KMS-11 (cell line): ENCODE measurements at regions not wholly inside any gene's neighbourhood (a gene's known extent, or its start where the extent isn't known, plus 50 kb on each side); places are given as distances from the start of the nearest gene placed in this dataset.

ENCODE experiments used
- H2AFZ ChIP-seq: fragments of 200-600 bp; sonication (generic); 2 replicates; pipeline ENCODE4 v1.6.1; 2016; ENCODE audit warnings: antibody characterized with exemption, mixed run types, low read depth
- H3K27ac ChIP-seq: fragments of 200-600 bp; sonication (generic); 2 replicates; pipeline ENCODE4 v1.6.1; 2016; ENCODE audit warnings: mild to moderate bottlenecking, mixed run types
- H3K27me3 ChIP-seq: fragments of 200-600 bp; sonication (generic); 2 replicates; pipeline ENCODE4 v1.6.1; 2017; ENCODE audit warnings: mild to moderate bottlenecking, low read depth, mixed run types, moderate library complexity; ENCODE audit not compliant: insufficient read depth
- H3K36me3 ChIP-seq: fragments of 200-600 bp; sonication (generic); 2 replicates; pipeline ENCODE4 v1.6.1; 2017; ENCODE audit warnings: mild to moderate bottlenecking, mixed run types; ENCODE audit not compliant: insufficient read depth
- H3K4me1 ChIP-seq: fragments of 200-600 bp; sonication (generic); 2 replicates; pipeline ENCODE4 v1.6.1; 2016; ENCODE audit warnings: mild to moderate bottlenecking, low read depth, mixed run types; ENCODE audit not compliant: poor library complexity, severe bottlenecking
- H3K4me2 ChIP-seq: fragments of 200-600 bp; sonication (generic); 2 replicates; pipeline ENCODE4 v1.7.0; 2016; ENCODE audit warnings: mild to moderate bottlenecking, mixed run types
- H3K4me3 ChIP-seq: fragments of 200-600 bp; sonication (generic); IDR thresholded peaks from 2 replicates; pipeline ENCODE4 v1.6.1; 2017; ENCODE audit warnings: low read depth, low read length, mixed read lengths; ENCODE audit not compliant: insufficient read depth
- H3K79me2 ChIP-seq: fragments of 200-600 bp; sonication (generic); 2 replicates; pipeline ENCODE4 v1.6.1; 2016; ENCODE audit warnings: low read depth, mixed run types; ENCODE audit not compliant: insufficient read depth
- H3K9ac ChIP-seq: fragments of 200-600 bp; sonication (generic); 2 replicates; pipeline ENCODE4 v1.6.1; 2016; ENCODE audit warnings: mild to moderate bottlenecking, mixed run types
- H4K20me1 ChIP-seq: fragments of 200-600 bp; sonication (generic); 2 replicates; pipeline ENCODE4 v1.6.1; 2016; ENCODE audit warnings: mild to moderate bottlenecking, mixed run types; ENCODE audit not compliant: insufficient read depth
- CTCF ChIP-seq: fragments of 200-600 bp; sonication (generic); conservative IDR thresholded peaks from 2 replicates; pipeline ENCODE4 v1.6.1; 2017; ENCODE audit warnings: low read depth, mild to moderate bottlenecking, antibody characterized with exemption, low read length, moderate library complexity, mixed read lengths

- no peak overlapping the region for H2AFZ ChIP-seq
- no peak overlapping the region for H3K9ac ChIP-seq
- no peaks in the 10 kb centered on the region for H3K36me3 ChIP-seq
Measured at GRCh38 chr10:65544756-65545155, 1381.1 kb upstream of the LRRTM3 start.

GRCh38 chr10:65548001-65548400 is 1377.8 kb upstream of the LRRTM3 start:
- H3K79me2 ChIP-seq: no peaks in the 10 kb centered on the region
- no peaks in the 10 kb centered on the region for H3K27me3 ChIP-seq
- no peak for TF ChIP-seq CTCF
- no peak overlapping the region for H3K9ac ChIP-seq
- H2AFZ ChIP-seq: no peak overlapping the region
- no peak overlapping the region for H3K27ac ChIP-seq
- H3K36me3 ChIP-seq: no peaks in the 10 kb centered on the region
- no peaks in the 10 kb centered on the region for H3K4me1 ChIP-seq
- no peaks in the 10 kb centered on the region for H4K20me1 ChIP-seq
- H3K4me3 ChIP-seq: no peak overlapping the region
- no peak overlapping the region for H3K4me2 ChIP-seq

More at GRCh38 chr10:65544756-65545155, 1381.1 kb upstream of the LRRTM3 start:
- H3K27ac ChIP-seq: no peak overlapping the region
- no peaks in the 10 kb centered on the region for H3K27me3 ChIP-seq
- H4K20me1 ChIP-seq: no peaks in the 10 kb centered on the region
- no peaks in the 10 kb centered on the region for H3K79me2 ChIP-seq
- H3K4me3 ChIP-seq: no peak overlapping the region
- TF ChIP-seq CTCF: no peak
- H3K4me1 ChIP-seq: no peaks in the 10 kb centered on the region
- H3K4me2 ChIP-seq: no peak overlapping the region

GRCh38 chr10:65550761-65551160 is 1375.1 kb upstream of the LRRTM3 start:
- H3K9ac ChIP-seq: no peak overlapping the region
- no peak overlapping the region for H2AFZ ChIP-seq
- H3K27me3 ChIP-seq: no peaks in the 10 kb centered on the region

GRCh38 chr10:65555192-65555591 is 1370.6 kb upstream of the LRRTM3 start:
- Histone ChIP-seq H3K27me3 (no peaks in the 10 kb centered on the region), H3K27ac (no peak overlapping the region), H3K4me2 (no peak overlapping the region), H3K79me2 (no peaks in the 10 kb centered on the region), H3K4me1 (no peaks in the 10 kb centered on the region), H2AFZ (no peak overlapping the region), H3K9ac (no peak overlapping the region), H3K4me3 (no peak overlapping the region), H4K20me1 (no peaks in the 10 kb centered on the region), H3K36me3 (no peaks in the 10 kb centered on the region)
- no peak for TF ChIP-seq CTCF

More at GRCh38 chr10:65550761-65551160, 1375.1 kb upstream of the LRRTM3 start:
- Histone ChIP-seq H3K4me3 (no peak overlapping the region), H3K27ac (no peak overlapping the region), H3K79me2 (no peaks in the 10 kb centered on the region), H3K4me2 (no peak overlapping the region), H4K20me1 (no peaks in the 10 kb centered on the region), H3K4me1 (no peaks in the 10 kb centered on the region), H3K36me3 (no peaks in the 10 kb centered on the region)
- no peak for TF ChIP-seq CTCF

GRCh38 chr10:65556006-65556405 is 1369.8 kb upstream of the LRRTM3 start:
- Histone ChIP-seq H3K9ac (no peak overlapping the region), H3K36me3 (no peaks in the 10 kb centered on the region), H4K20me1 (no peaks in the 10 kb centered on the region), H3K4me3 (no peak overlapping the region), H2AFZ (no peak overlapping the region), H3K27me3 (no peaks in the 10 kb centered on the region), H3K4me2 (no peak overlapping the region), H3K4me1 (no peaks in the 10 kb centered on the region), H3K79me2 (no peaks in the 10 kb centered on the region), H3K27ac (no peak overlapping the region)
- TF ChIP-seq CTCF: no peak
